ENCODE measurements at regions not wholly inside any gene's neighbourhood (a gene's known extent, or its start where the extent isn't known, plus 50 kb on each side); places are given as distances from the start of the nearest gene placed in this dataset.
"Not testable (repeated sequence)": the region's sequence is repeated elsewhere in the genome, so short reads cannot be mapped to it uniquely, and the experiment has no call there.

- no peak for TF ChIP-seq MAX (IDR thresholded peaks at IDR 0.05)
Measured at GRCh38 chr4:71872767-71873415, 89.0 kb upstream of the GC start (continued).

- H3K4me3 ChIP-seq (replicated peaks in 1 of 2; ENCODE audit: low read depth in 1 of 2, low read length in 2 of 2): no peak overlapping the region
- ATAC-seq (no peak), DNase-seq (ENCODE audit: low read depth, low spot score) (no peak)
- intact Hi-C loops (cut with micrococcal nuclease): no loop called here
- no peak for TF ChIP-seq ATF3 (IDR thresholded peaks at IDR 0.05)
- H2AFZ ChIP-seq (ENCODE audit: low read depth, low read length, poor library complexity, severe bottlenecking): no peak overlapping the region
- BruUV-seq (replicated peaks): no TSS peak
- H3K27ac ChIP-seq (ENCODE audit: low read depth, low read length): no peak overlapping the region
- H3K79me2 ChIP-seq (ENCODE audit: insufficient read depth, low read length): no peaks in the 10 kb centered on the region
- H3K27me3 ChIP-seq (ENCODE audit: insufficient read depth, low read length): no peaks in the 10 kb centered on the region
- ChIA-PET CTCF (no interaction called here), POLR2A (no interaction called here), RAD21 (ENCODE audit: low non-redundant PET in 1 of 2, low total read pairs in 2 of 2, uncharacterized antibody in 2 of 2, unreplicated experiment in 2 of 2) (no interaction called here)
- H3K4me1 ChIP-seq (ENCODE audit: control insufficient read depth in 1 of 2, insufficient read depth in 2 of 2, low read length in 2 of 2): no peaks in the 10 kb centered on the region
- no peak overlapping the region for H3K4me2 ChIP-seq (ENCODE audit: low read length)
- no peaks in the 10 kb centered on the region for H3K36me3 ChIP-seq (ENCODE audit: control insufficient read depth in 1 of 2, insufficient read depth in 2 of 2, low read length in 2 of 2)
- no peaks in the 10 kb centered on the region for H4K20me1 ChIP-seq (ENCODE audit: insufficient read depth)
- no peaks in the 10 kb centered on the region for H3K9me2 ChIP-seq (ENCODE audit: insufficient read depth)
- H3K9me3 ChIP-seq (ENCODE audit: control insufficient read depth in 1 of 2, insufficient read depth in 1 of 2, low read depth in 1 of 2, low read length in 2 of 2): peaks cover 0 to 11% of the 10 kb centered on the region in 2 experiments; a peak in 2 of 4 replicates
- H3K9ac ChIP-seq (ENCODE audit: low read length): no peak overlapping the region
Measured at GRCh38 chr4:71878376-71878775, 94.5 kb upstream of the GC start.

GRCh38 chr4:71882113-71882841, 98.4 kb upstream of the GC start:
- Histone ChIP-seq H3K4me3 (replicated peaks in 1 of 2; ENCODE audit: low read depth in 1 of 2, low read length in 2 of 2) (no peak overlapping the region), H2AFZ (ENCODE audit: low read depth, low read length, poor library complexity, severe bottlenecking) (no peak overlapping the region), H3K79me2 (ENCODE audit: insufficient read depth, low read length) (no peaks in the 10 kb centered on the region), H3K9me3 (ENCODE audit: control insufficient read depth in 1 of 2, insufficient read depth in 1 of 2, low read depth in 1 of 2, low read length in 2 of 2) (peaks cover 0 to 6% of the 10 kb centered on the region in 2 experiments; a peak in 2 of 4 replicates), H3K9ac (ENCODE audit: low read length) (no peak overlapping the region), H3K4me1 (ENCODE audit: control insufficient read depth in 1 of 2, insufficient read depth in 2 of 2, low read length in 2 of 2) (no peaks in the 10 kb centered on the region), H3K9me2 (ENCODE audit: insufficient read depth) (no peaks in the 10 kb centered on the region), H3K27me3 (ENCODE audit: insufficient read depth, low read length) (no peaks in the 10 kb centered on the region), H4K20me1 (ENCODE audit: insufficient read depth) (no peaks in the 10 kb centered on the region), H3K27ac (ENCODE audit: low read depth, low read length) (no peak overlapping the region), H3K4me2 (ENCODE audit: low read length) (no peak overlapping the region), H3K36me3 (ENCODE audit: control insufficient read depth in 1 of 2, insufficient read depth in 2 of 2, low read length in 2 of 2) (no peaks in the 10 kb centered on the region)
- TF ChIP-seq EZH2phosphoT487 (IDR thresholded peaks at IDR 0.05; ENCODE audit: borderline replicate concordance): no peak
- TF ChIP-seq ELF1 (IDR thresholded peaks at IDR 0.05; ENCODE audit: borderline replicate concordance, low read depth): no peak
- no peak for TF ChIP-seq SIN3A (IDR thresholded peaks at IDR 0.05; ENCODE audit: low read depth)
- TF ChIP-seq FOSL1 (IDR thresholded peaks at IDR 0.05; ENCODE audit: low read depth): no peak
- POLR2A ChIA-PET: no interaction called here
- no peak for ATAC-seq
- intact Hi-C loops (cut with micrococcal nuclease): no loop called here
- DNase-seq (ENCODE audit: low read depth, low spot score): no peak
- BruUV-seq (replicated peaks): no TSS peak
- CTCF ChIA-PET: no interaction called here
- RAD21 ChIA-PET (ENCODE audit: low non-redundant PET in 1 of 2, low total read pairs in 2 of 2, uncharacterized antibody in 2 of 2, unreplicated experiment in 2 of 2): no interaction called here

GRCh38 chr4:71900366-71900765, 116.5 kb upstream of the GC start:
- intact Hi-C loops (cut with micrococcal nuclease); CTCF ChIA-PET; RAD21 ChIA-PET (ENCODE audit: low non-redundant PET in 1 of 2, low total read pairs in 2 of 2, uncharacterized antibody in 2 of 2, unreplicated experiment in 2 of 2); DNase-seq (ENCODE audit: low read depth, low spot score); H2AFZ ChIP-seq (ENCODE audit: low read depth, low read length, poor library complexity, severe bottlenecking); ATAC-seq; H3K4me1 ChIP-seq (ENCODE audit: control insufficient read depth in 1 of 2, insufficient read depth in 2 of 2, low read length in 2 of 2); H4K20me1 ChIP-seq (ENCODE audit: insufficient read depth); H3K9ac ChIP-seq (ENCODE audit: low read length); H3K9me3 ChIP-seq (ENCODE audit: control insufficient read depth in 1 of 2, insufficient read depth in 1 of 2, low read depth in 1 of 2, low read length in 2 of 2); H3K4me2 ChIP-seq (ENCODE audit: low read length); H3K79me2 ChIP-seq (ENCODE audit: insufficient read depth, low read length); BruUV-seq (replicated peaks); H3K4me3 ChIP-seq (replicated peaks in 1 of 2; ENCODE audit: low read depth in 1 of 2, low read length in 2 of 2); H3K36me3 ChIP-seq (ENCODE audit: control insufficient read depth in 1 of 2, insufficient read depth in 2 of 2, low read length in 2 of 2); H3K9me2 ChIP-seq (ENCODE audit: insufficient read depth); POLR2A ChIA-PET; H3K27ac ChIP-seq (ENCODE audit: low read depth, low read length); H3K27me3 ChIP-seq (ENCODE audit: insufficient read depth, low read length): not testable (repeated sequence)

Measured in HCT116 (cell line).